GM23338 (cell line): ENCODE measurements at regions not wholly inside any gene's neighbourhood (a gene's known extent, or its start where the extent isn't known, plus 50 kb on each side); places are given as distances from the start of the nearest gene placed in this dataset.

Experiments
- ATAC-seq: fragments of 200-7000 bp; cut with Tn5 transposase; 3 replicates; pipeline ENCODE4 v1.9.1; 2020
- DNase-seq: peaks from one replicate; pipeline ENCODE4 v3.0.0-alpha.2; 2015; ENCODE audit warnings: low spot score
- H2AFZ ChIP-seq: fragments of 200-600 bp; sonication (generic); 2 replicates; pipeline ENCODE4 v1.8.0; 2016; ENCODE audit warnings: antibody characterized with exemption, mild to moderate bottlenecking, moderate library complexity
- H3F3A ChIP-seq: fragments of 200-600 bp; sonication (generic); replicated peaks from 2 replicates; pipeline ENCODE4 v1.8.0; 2017; ENCODE audit warnings: antibody characterized with exemption, mixed run types, low read depth
- H3K27ac ChIP-seq: fragments of 200-600 bp; sonication (generic); 2 replicates; pipeline ENCODE4 v1.6.1; 2016; ENCODE audit warnings: low read depth
- H3K27me3 ChIP-seq: fragments of 200-600 bp; sonication (generic); 2 replicates; pipeline ENCODE4 v1.8.0; 2016; ENCODE audit warnings: mild to moderate bottlenecking, mixed run types, moderate library complexity; ENCODE audit not compliant: insufficient read depth
- H3K36me3 ChIP-seq: fragments of 200-600 bp; sonication (generic); 2 replicates; pipeline ENCODE4 v1.8.0; 2016; ENCODE audit warnings: mild to moderate bottlenecking; ENCODE audit not compliant: insufficient read depth
- H3K4me1 ChIP-seq: fragments of 200-600 bp; sonication (generic); 2 replicates; pipeline ENCODE4 v1.8.0; 2016; ENCODE audit warnings: mild to moderate bottlenecking, moderate library complexity; ENCODE audit not compliant: insufficient read depth
- H3K4me2 ChIP-seq: fragments of 200-600 bp; sonication (generic); 2 replicates; pipeline ENCODE4 v1.7.1; 2017; ENCODE audit warnings: mixed run types
- H3K4me3 ChIP-seq: fragments of 200-600 bp; sonication (generic); 2 replicates; pipeline ENCODE4 v1.6.1; 2016; ENCODE audit warnings: mixed run types
- H3K79me2 ChIP-seq: fragments of 200-600 bp; sonication (generic); replicated peaks from 2 replicates; pipeline ENCODE4 v1.8.0; 2017; ENCODE audit warnings: mild to moderate bottlenecking; ENCODE audit not compliant: insufficient read depth
- H3K9me2 ChIP-seq: fragments of 200-600 bp; sonication (generic); 2 replicates; pipeline ENCODE4 v1.8.0; 2017; ENCODE audit not compliant: insufficient read depth
- H4K20me1 ChIP-seq: fragments of 200-600 bp; sonication (generic); replicated peaks from 2 replicates; pipeline ENCODE4 v1.8.0; 2017; ENCODE audit warnings: mild to moderate bottlenecking; ENCODE audit not compliant: insufficient read depth
- H3K27ac Mint-ChIP-seq: 2 replicates; pipeline ENCODE4 v1.8.0; 2020; ENCODE audit warnings: inconsistent platforms, mild to moderate bottlenecking, moderate library complexity, mixed read lengths
- H3K27me3 Mint-ChIP-seq: 3 replicates; pipeline ENCODE4 v1.8.0; 2022; ENCODE audit warnings: low read depth, mild to moderate bottlenecking, moderate library complexity, mixed read lengths, inconsistent platforms; ENCODE audit not compliant: insufficient read depth, poor library complexity
- H3K36me3 Mint-ChIP-seq: 3 replicates; pipeline ENCODE4 v1.8.0; 2021; ENCODE audit warnings: low read depth, mild to moderate bottlenecking, inconsistent platforms, moderate library complexity, mixed read lengths
- H3K4me1 Mint-ChIP-seq: 3 replicates; pipeline ENCODE4 v1.8.0; 2020; ENCODE audit warnings: mild to moderate bottlenecking, inconsistent platforms, mixed read lengths
- H3K4me3 Mint-ChIP-seq: 3 replicates; pipeline ENCODE4 v1.8.0; 2021; ENCODE audit warnings: moderate library complexity, mild to moderate bottlenecking, inconsistent platforms, mixed read lengths
- H3K9me3 Mint-ChIP-seq: 3 replicates; pipeline ENCODE4 v1.8.0; 2020; ENCODE audit warnings: moderate library complexity, mild to moderate bottlenecking, inconsistent platforms, mixed read lengths
- CTCF ChIP-seq, 2 experiments: fragments of 200-600 bp in 1 of 2; sonication (generic) in 1 of 2; conservative IDR thresholded peaks; 2 replicates each; pipeline versions ENCODE4 v1.5.1 to v1.6.1; 2016 to 2017; ENCODE audit warnings: antibody characterized with exemption in 2 of 2, low read depth in 2 of 2, mild to moderate bottlenecking in 2 of 2, moderate library complexity in 1 of 2
- POLR2AphosphoS5 ChIP-seq: IDR thresholded peaks from 2 replicates; pipeline ENCODE4 v1.6.1; 2016; ENCODE audit warnings: antibody characterized with exemption, low read depth
- REST ChIP-seq: IDR thresholded peaks from one replicate; pipeline ENCODE4 v1.6.1; 2018; ENCODE audit warnings: antibody characterized with exemption; ENCODE audit not compliant: unreplicated experiment

GRCh38 chr10:128631801-128632241 is 505.6 kb upstream of the MKI67 start:
- peaks cover 38% of the 10 kb centered on the region for H3K4me1 Mint-ChIP-seq
- no peak overlapping the region; the same call in 1 of the 2 replicates for H3K27ac Mint-ChIP-seq
- no peak overlapping the region for H3K4me3 ChIP-seq

More at GRCh38 chr10:128631801-128632241, 505.6 kb upstream of the MKI67 start:
- no peaks in the 10 kb centered on the region for H3K79me2 ChIP-seq
- Mint-ChIP-seq H3K36me3 (peaks cover 7% of the 10 kb centered on the region; the same call in 2 of the 3 replicates), H3K9me3 (peaks cover 3% of the 10 kb centered on the region; the same call in 1 of the 3 replicates), H3K27me3 (peaks cover 6% of the 10 kb centered on the region), H3K4me3 (no peak overlapping the region)
- peaks cover 2% of the 10 kb centered on the region; the same call in 1 of the 2 replicates for H3K9me2 ChIP-seq
- no peak overlapping the region; the same call in 1 of the 2 replicates for H2AFZ ChIP-seq
- H3K4me1 ChIP-seq = peaks cover 12% of the 10 kb centered on the region; the same call in 1 of the 2 replicates
- DNase-seq = peak; percentile 66
- no peaks in the 10 kb centered on the region for H3F3A ChIP-seq
- no peak for ATAC-seq
- H3K27me3 ChIP-seq = no peaks in the 10 kb centered on the region
- no peak for TF ChIP-seq REST
- no peak for TF ChIP-seq POLR2AphosphoS5
- peak; percentile 38 to 74; a peak in 3 of 4 replicates for TF ChIP-seq CTCF (conservative IDR thresholded peaks at IDR 0.05; ENCODE audit: low read depth in 2 of 2)
- H3K4me2 ChIP-seq = no peak overlapping the region
- H3K36me3 ChIP-seq = no peaks in the 10 kb centered on the region
- H3K27ac ChIP-seq = no peak overlapping the region
- H4K20me1 ChIP-seq = no peaks in the 10 kb centered on the region
